HCT116 (cell line): ENCODE measurements at regions not wholly inside any gene's neighbourhood (a gene's known extent, or its start where the extent isn't known, plus 50 kb on each side); places are given as distances from the start of the nearest gene placed in this dataset.

Source experiments
- ATAC-seq: fragments of 200-7000 bp; cut with Tn5 transposase; 2 replicates; pipeline ENCODE4 v1.9.1; 2020; ENCODE audit warnings: mild to moderate bottlenecking, moderate library complexity
- BruUV-seq: library from RNA; stranded (reverse); fragments of 400-500 nt; replicated peaks from 2 replicates; lab custom pipeline; 2021; lab: Mats Ljungman, UMichigan
- CTCF ChIA-PET: fragments of 300-600 bp; sonication (Branson Sonifier 250); formaldehyde crosslinking; loops from one replicate; lab custom pipeline; 2021; ENCODE audit warnings: antibody characterized with exemption; lab: Charles Lee
- POLR2A ChIA-PET: fragments of 300-600, 350-600 bp; sonication (Branson Sonifier 250); formaldehyde crosslinking; loops from one replicate; lab custom pipeline; 2021; ENCODE audit warnings: antibody characterized with exemption; lab: Charles Lee
- RAD21 ChIA-PET, 2 experiments: fragments of 300-600 bp; sonication (Branson Sonifier 250); formaldehyde crosslinking; loops; one replicate each; lab custom pipeline; 2023; ENCODE audit warnings: low total read pairs in 2 of 2; ENCODE audit not compliant: uncharacterized antibody in 2 of 2, unreplicated experiment in 2 of 2, low non-redundant PET in 1 of 2; lab: Charles Lee
- DNase-seq: peaks from one replicate; pipeline ENCODE4 v3.0.0-alpha.2; 2010; ENCODE audit warnings: low read depth, low spot score
- H2AFZ ChIP-seq: fragments of 200-600 bp; shearing (Covaris generic), sonication (generic); 2 replicates; pipeline ENCODE4 v1.6.1; 2017; ENCODE audit warnings: low read depth, mixed run types, mixed read lengths, antibody characterized with exemption, low read length; ENCODE audit not compliant: poor library complexity, severe bottlenecking
- H3K27ac ChIP-seq: 2 replicates; pipeline ENCODE4 v1.5.1; 2012; ENCODE audit warnings: low read depth, low read length
- H3K27me3 ChIP-seq: fragments of 200-600 bp; sonication (generic); 2 replicates; pipeline ENCODE4 v1.6.1; 2016; ENCODE audit warnings: mixed run types, low read length, mixed read lengths; ENCODE audit not compliant: insufficient read depth
- H3K36me3 ChIP-seq, 2 experiments: fragments of 200-500 bp in 1 of 2; fragments of 200-600 bp in 1 of 2; sonication (Bioruptor generic) in 1 of 2; sonication (generic) in 1 of 2; 2 replicates each; pipeline versions ENCODE4 v1.5.1 to v1.6.1; 2014 to 2016; ENCODE audit warnings: low read length in 2 of 2, inconsistent platforms in 1 of 2, mixed read lengths in 1 of 2, mixed run types in 1 of 2; ENCODE audit not compliant: insufficient read depth in 2 of 2, control insufficient read depth in 1 of 2
- H3K4me1 ChIP-seq, 2 experiments: fragments of 200-600 bp in 1 of 2; sonication (generic) in 1 of 2; 2 replicates each; pipeline versions ENCODE4 v1.5.1 to v1.6.1; 2012 to 2017; ENCODE audit warnings: low read length in 2 of 2, inconsistent platforms in 1 of 2, mild to moderate bottlenecking in 1 of 2, mixed read lengths in 1 of 2, mixed run types in 1 of 2, moderate library complexity in 1 of 2; ENCODE audit not compliant: insufficient read depth in 2 of 2, control insufficient read depth in 1 of 2
- H3K4me2 ChIP-seq: fragments of 200-600 bp; sonication (generic); 2 replicates; pipeline ENCODE4 v1.6.1; 2017; ENCODE audit warnings: mixed run types, low read length, mixed read lengths
- H3K4me3 ChIP-seq, 2 experiments: fragments of 200-600 bp in 1 of 2; sonication (generic) in 1 of 2; replicated peaks in 1 of 2; 2 replicates each; pipeline ENCODE4 v1.5.1; 2011 to 2016; ENCODE audit warnings: low read length in 2 of 2, control low read depth in 1 of 2, low read depth in 1 of 2, mild to moderate bottlenecking in 1 of 2, mixed read lengths in 1 of 2, mixed run types in 1 of 2
- H3K79me2 ChIP-seq: fragments of 200-600 bp; sonication (generic); 2 replicates; pipeline ENCODE4 v1.6.1; 2017; ENCODE audit warnings: mild to moderate bottlenecking, mixed run types, low read length, moderate library complexity, mixed read lengths; ENCODE audit not compliant: insufficient read depth
- H3K9ac ChIP-seq: fragments of 200-600 bp; sonication (generic); 2 replicates; pipeline ENCODE4 v1.6.1; 2016; ENCODE audit warnings: low read length, mixed read lengths
- H3K9me2 ChIP-seq: fragments of 200-600 bp; sonication (generic), shearing (Covaris generic); 2 replicates; pipeline ENCODE4 v1.6.1; 2017; ENCODE audit warnings: mixed run types, mild to moderate bottlenecking, moderate library complexity; ENCODE audit not compliant: insufficient read depth
- H3K9me3 ChIP-seq, 2 experiments: fragments of 200-500 bp in 1 of 2; fragments of 200-600 bp in 1 of 2; sonication (Bioruptor generic) in 1 of 2; sonication (generic) in 1 of 2; 2 replicates each; pipeline ENCODE4 v1.6.1; 2014 to 2017; ENCODE audit warnings: low read length in 2 of 2, mixed read lengths in 2 of 2, inconsistent platforms in 1 of 2, low read depth in 1 of 2, mild to moderate bottlenecking in 1 of 2, mixed run types in 1 of 2, moderate library complexity in 1 of 2; ENCODE audit not compliant: control insufficient read depth in 1 of 2, insufficient read depth in 1 of 2
- H4K20me1 ChIP-seq: fragments of 200-600 bp; sonication (generic), shearing (Covaris generic); 2 replicates; pipeline ENCODE4 v1.6.1; 2017; ENCODE audit warnings: mixed run types, mild to moderate bottlenecking, moderate library complexity; ENCODE audit not compliant: insufficient read depth
- CBX3 ChIP-seq: IDR thresholded peaks from 2 replicates; pipeline ENCODE4 v1.6.1; 2012; ENCODE audit warnings: low read depth
- EGR1 ChIP-seq: IDR thresholded peaks from 2 replicates; pipeline ENCODE4 v1.6.1; 2012; ENCODE audit warnings: low read depth
- ELF1 ChIP-seq: IDR thresholded peaks from 2 replicates; pipeline ENCODE4 v1.6.1; 2012; ENCODE audit warnings: low read depth, borderline replicate concordance
- EZH2 ChIP-seq: fragments of 200-600 bp; sonication (generic); IDR thresholded peaks from 2 replicates; pipeline ENCODE4 v1.6.1; 2017; ENCODE audit warnings: antibody characterized with exemption, mixed run types
- EZH2phosphoT487 ChIP-seq: fragments of 200-600 bp; IDR thresholded peaks from 2 replicates; pipeline ENCODE4 v1.6.1; 2018; ENCODE audit warnings: antibody characterized with exemption, borderline replicate concordance
- FOSL1 ChIP-seq: IDR thresholded peaks from 2 replicates; pipeline ENCODE4 v1.6.1; 2012; ENCODE audit warnings: low read depth
- MAX ChIP-seq: IDR thresholded peaks from 2 replicates; pipeline ENCODE4 v1.6.1; 2012
- POLR2A ChIP-seq: IDR thresholded peaks from 2 replicates; pipeline ENCODE4 v1.7.0; 2011; ENCODE audit warnings: borderline replicate concordance; ENCODE audit not compliant: insufficient read depth, insufficient read length; ENCODE audit errors: extremely low read depth
- POLR2AphosphoS5 ChIP-seq: IDR thresholded peaks from 2 replicates; pipeline ENCODE4 v1.6.1; 2011; ENCODE audit warnings: mild to moderate bottlenecking, low read depth, low read length, moderate library complexity
- RAD21 ChIP-seq: IDR thresholded peaks from 2 replicates; pipeline ENCODE4 v1.6.1; 2012; ENCODE audit warnings: low read depth, mild to moderate bottlenecking
- REST ChIP-seq: IDR thresholded peaks from 2 replicates; pipeline ENCODE4 v1.6.1; 2012; ENCODE audit warnings: low read depth
- SIN3A ChIP-seq: IDR thresholded peaks from 2 replicates; pipeline ENCODE4 v1.6.1; 2012; ENCODE audit warnings: low read depth
- SP1 ChIP-seq: IDR thresholded peaks from 2 replicates; pipeline ENCODE4 v1.6.1; 2012; ENCODE audit warnings: low read depth
- SRF ChIP-seq: IDR thresholded peaks from 2 replicates; pipeline ENCODE4 v1.6.1; 2012; ENCODE audit warnings: low read depth
- TCF7L2 ChIP-seq: IDR thresholded peaks from 2 replicates; pipeline ENCODE4 v1.7.0; 2011; ENCODE audit warnings: borderline replicate concordance, inconsistent platforms; ENCODE audit not compliant: insufficient read depth, insufficient read length; ENCODE audit errors: extremely low read depth
- YY1 ChIP-seq: IDR thresholded peaks from 2 replicates; pipeline ENCODE4 v1.6.1; 2011; ENCODE audit warnings: low read length, low read depth, moderate library complexity, mild to moderate bottlenecking; ENCODE audit not compliant: insufficient replicate concordance; ENCODE audit errors: extremely low read depth
- ZBTB33 ChIP-seq: IDR thresholded peaks from 2 replicates; pipeline ENCODE4 v1.6.1; 2011; ENCODE audit warnings: mild to moderate bottlenecking, low read length, moderate library complexity; ENCODE audit not compliant: insufficient replicate concordance; ENCODE audit errors: extremely low read depth
- ZFX ChIP-seq: fragments of 450-650 bp; IDR thresholded peaks from 2 replicates; pipeline ENCODE4 v1.6.1; 2017
- intact Hi-C: fragments of 100-400 bp; cut with micrococcal nuclease; formaldehyde crosslinking; loops from 2 replicates; pipeline ENCODE4 v1.10.0; 2022

- H3K4me2 ChIP-seq: no peak overlapping the region
- DNase-seq (no peak), ATAC-seq (no peak)
- no TSS peak for BruUV-seq
- H3K9ac ChIP-seq: no peak overlapping the region
- no peaks in the 10 kb centered on the region for H4K20me1 ChIP-seq
- no peaks in the 10 kb centered on the region for H3K9me2 ChIP-seq
- H3K4me1 ChIP-seq: no peaks in the 10 kb centered on the region
- ChIA-PET RAD21 (no interaction called here), POLR2A (no interaction called here), CTCF (no interaction called here)
- H3K27me3 ChIP-seq: no peaks in the 10 kb centered on the region
- H3K4me3 ChIP-seq: no peak overlapping the region
- no peaks in the 10 kb centered on the region for H3K79me2 ChIP-seq
- no peak overlapping the region for H2AFZ ChIP-seq
- intact Hi-C loops: no loop called here
- TF ChIP-seq REST: no peak
- TF ChIP-seq EZH2phosphoT487: no peak
- TF ChIP-seq FOSL1: no peak
- no peaks in the 10 kb centered on the region for H3K9me3 ChIP-seq
- no peaks in the 10 kb centered on the region for H3K36me3 ChIP-seq
- no peak overlapping the region for H3K27ac ChIP-seq
Observed at GRCh38 chr2:137769406-137769805, 194.9 kb upstream of the HNMT start.

- Histone ChIP-seq H4K20me1 (no peaks in the 10 kb centered on the region), H3K4me2 (no peak overlapping the region), H3K4me3 (no peak overlapping the region), H3K79me2 (no peaks in the 10 kb centered on the region), H3K36me3 (no peaks in the 10 kb centered on the region), H3K4me1 (no peaks in the 10 kb centered on the region), H3K27me3 (no peaks in the 10 kb centered on the region), H3K9ac (no peak overlapping the region), H3K9me2 (no peaks in the 10 kb centered on the region), H2AFZ (no peak overlapping the region), H3K9me3 (no peaks in the 10 kb centered on the region), H3K27ac (no peak overlapping the region)
- DNase-seq: no peak
- no peak for ATAC-seq
- BruUV-seq: no TSS peak
- ChIA-PET RAD21 (no interaction called here), POLR2A (no interaction called here), CTCF (no interaction called here)
- intact Hi-C loops: no loop called here
- TF ChIP-seq FOSL1: no peak
- no peak for TF ChIP-seq EGR1
- no peak for TF ChIP-seq EZH2
- no peak for TF ChIP-seq MAX
- no peak for TF ChIP-seq YY1
- no peak for TF ChIP-seq ZFX
- TF ChIP-seq ZBTB33: no peak
- no peak for TF ChIP-seq SP1
- no peak for TF ChIP-seq SRF
- TF ChIP-seq CBX3: no peak
- no peak for TF ChIP-seq SIN3A
- no peak for TF ChIP-seq ELF1
- no peak for TF ChIP-seq RAD21
- no peak for TF ChIP-seq TCF7L2
- TF ChIP-seq POLR2AphosphoS5: no peak
- TF ChIP-seq POLR2A: no peak
Observed at GRCh38 chr2:137770166-137770565, 194.1 kb upstream of the HNMT start.
